Loucy (cell line): ENCODE measurements at regions not wholly inside any gene's neighbourhood (a gene's known extent, or its start where the extent isn't known, plus 50 kb on each side); places are given as distances from the start of the nearest gene placed in this dataset.

Experiments used
- CTCF ChIP-seq: fragments of 200-600 bp; sonication (generic); conservative IDR thresholded peaks from 2 replicates; pipeline ENCODE4 v1.5.1; 2014; ENCODE audit warnings: mild to moderate bottlenecking, antibody characterized with exemption, low read length
- EZH2phosphoT487 ChIP-seq: fragments of 200-600 bp; IDR thresholded peaks from 2 replicates; pipeline ENCODE4 v1.6.1; 2018; ENCODE audit warnings: antibody characterized with exemption, mild to moderate bottlenecking, moderate library complexity, borderline replicate concordance

GRCh38 chr5:36406023-36406422 is 104.3 kb upstream of the RANBP3L start:
- TF ChIP-seq CTCF (no peak), EZH2phosphoT487 (no peak)
